ENCODE measurements at regions not wholly inside any gene's neighbourhood (a gene's known extent, or its start where the extent isn't known, plus 50 kb on each side); places are given as distances from the start of the nearest gene placed in this dataset.

DNA sequence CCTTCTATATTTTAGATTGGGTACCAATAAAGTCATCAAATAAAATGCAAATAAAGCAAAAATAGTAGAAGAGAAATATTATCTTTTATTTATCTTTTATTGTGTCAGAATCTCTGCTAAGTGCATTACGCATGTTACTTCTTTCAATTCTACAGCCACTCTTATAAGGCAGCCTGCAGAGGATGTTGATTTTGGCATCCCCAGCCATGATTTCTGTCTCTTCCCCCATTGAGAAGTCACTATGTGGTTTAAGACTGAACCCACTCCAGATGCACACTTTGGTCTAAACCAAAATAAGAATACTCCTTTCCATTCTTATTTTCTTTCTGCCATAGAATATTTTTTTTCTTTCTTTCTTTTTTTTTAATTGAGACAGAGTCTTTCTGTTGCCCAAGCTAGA lies 56.0 kb upstream of the ACSS3 start:
- TF ChIP-seq CHD2 (IDR thresholded peaks at IDR 0.05; ENCODE audit: low read length) (no peak), YY1 (IDR thresholded peaks at IDR 0.05; ENCODE audit: low read depth, low read length) (no peak), CHD1 (IDR thresholded peaks at IDR 0.05; ENCODE audit: low read depth, low read length) (no peak), SAP30 (IDR thresholded peaks at IDR 0.05; ENCODE audit: insufficient read depth, insufficient replicate concordance, low read length) (no peak), POLR2A (IDR thresholded peaks at IDR 0.05; ENCODE audit: control extremely low read depth in 1 of 2, low read depth in 2 of 2, low read length in 2 of 2) (no peak), EZH2 (IDR thresholded peaks at IDR 0.05; ENCODE audit: low read depth, low read length, severe bottlenecking) (no peak), RAD21 (IDR thresholded peaks at IDR 0.05 in 1 of 2, conservative IDR thresholded peaks at IDR 0.05 in 1 of 2; ENCODE audit: low read depth in 2 of 2, low read length in 2 of 2) (no peak), SIN3A (conservative IDR thresholded peaks at IDR 0.05 in 1 of 2, IDR thresholded peaks at IDR 0.05 in 1 of 2; ENCODE audit: low read depth in 1 of 2, low read length in 2 of 2) (no peak)
- TF ChIP-seq, protein P1, sequence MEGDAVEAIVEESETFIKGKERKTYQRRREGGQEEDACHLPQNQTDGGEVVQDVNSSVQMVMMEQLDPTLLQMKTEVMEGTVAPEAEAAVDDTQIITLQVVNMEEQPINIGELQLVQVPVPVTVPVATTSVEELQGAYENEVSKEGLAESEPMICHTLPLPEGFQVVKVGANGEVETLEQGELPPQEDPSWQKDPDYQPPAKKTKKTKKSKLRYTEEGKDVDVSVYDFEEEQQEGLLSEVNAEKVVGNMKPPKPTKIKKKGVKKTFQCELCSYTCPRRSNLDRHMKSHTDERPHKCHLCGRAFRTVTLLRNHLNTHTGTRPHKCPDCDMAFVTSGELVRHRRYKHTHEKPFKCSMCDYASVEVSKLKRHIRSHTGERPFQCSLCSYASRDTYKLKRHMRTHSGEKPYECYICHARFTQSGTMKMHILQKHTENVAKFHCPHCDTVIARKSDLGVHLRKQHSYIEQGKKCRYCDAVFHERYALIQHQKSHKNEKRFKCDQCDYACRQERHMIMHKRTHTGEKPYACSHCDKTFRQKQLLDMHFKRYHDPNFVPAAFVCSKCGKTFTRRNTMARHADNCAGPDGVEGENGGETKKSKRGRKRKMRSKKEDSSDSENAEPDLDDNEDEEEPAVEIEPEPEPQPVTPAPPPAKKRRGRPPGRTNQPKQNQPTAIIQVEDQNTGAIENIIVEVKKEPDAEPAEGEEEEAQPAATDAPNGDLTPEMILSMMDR (IDR thresholded peaks at IDR 0.05; ENCODE audit: control extremely low read depth in 1 of 3, insufficient read depth in 1 of 3, low read depth in 1 of 3, low read length in 3 of 3): no peak
- TF ChIP-seq, protein P2, sequence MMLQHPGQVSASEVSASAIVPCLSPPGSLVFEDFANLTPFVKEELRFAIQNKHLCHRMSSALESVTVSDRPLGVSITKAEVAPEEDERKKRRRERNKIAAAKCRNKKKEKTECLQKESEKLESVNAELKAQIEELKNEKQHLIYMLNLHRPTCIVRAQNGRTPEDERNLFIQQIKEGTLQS (IDR thresholded peaks at IDR 0.05; ENCODE audit: insufficient read depth, low read depth, low read length): no peak
- TF ChIP-seq, protein P3, sequence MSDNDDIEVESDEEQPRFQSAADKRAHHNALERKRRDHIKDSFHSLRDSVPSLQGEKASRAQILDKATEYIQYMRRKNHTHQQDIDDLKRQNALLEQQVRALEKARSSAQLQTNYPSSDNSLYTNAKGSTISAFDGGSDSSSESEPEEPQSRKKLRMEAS (IDR thresholded peaks at IDR 0.05): no peak
- TF ChIP-seq, protein P4, sequence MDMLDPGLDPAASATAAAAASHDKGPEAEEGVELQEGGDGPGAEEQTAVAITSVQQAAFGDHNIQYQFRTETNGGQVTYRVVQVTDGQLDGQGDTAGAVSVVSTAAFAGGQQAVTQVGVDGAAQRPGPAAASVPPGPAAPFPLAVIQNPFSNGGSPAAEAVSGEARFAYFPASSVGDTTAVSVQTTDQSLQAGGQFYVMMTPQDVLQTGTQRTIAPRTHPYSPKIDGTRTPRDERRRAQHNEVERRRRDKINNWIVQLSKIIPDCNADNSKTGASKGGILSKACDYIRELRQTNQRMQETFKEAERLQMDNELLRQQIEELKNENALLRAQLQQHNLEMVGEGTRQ (IDR thresholded peaks at IDR 0.05; ENCODE audit: low read length): no peak
